A549 (cell line): ENCODE measurements at regions not wholly inside any gene's neighbourhood (a gene's known extent, or its start where the extent isn't known, plus 50 kb on each side); places are given as distances from the start of the nearest gene placed in this dataset.

ENCODE experiments used
- ATAC-seq, 2 experiments: fragments of 200-7000 bp in 1 of 2; fragments of >200 bp in 1 of 2; cut with Nextera tagmentation in 1 of 2; cut with Tn5 transposase in 1 of 2; 3 replicates each; pipeline versions ENCODE4 v1.8.0 to v1.9.1; 2018 to 2020; ENCODE audit warnings: mild to moderate bottlenecking in 1 of 2, moderate library complexity in 1 of 2
- CTCF ChIA-PET: fragments of 300-600 bp; sonication (Branson Sonifier 250); formaldehyde crosslinking; extraction: SDS; loops from one replicate; lab custom pipeline; 2021; ENCODE audit warnings: antibody characterized with exemption, inconsistent platforms; lab: Yijun Ruan, JAX
- POLR2A ChIA-PET: fragments of 350-600 bp; formaldehyde crosslinking; extraction: SDS; loops from one replicate; lab custom pipeline; 2021; ENCODE audit warnings: antibody characterized with exemption, inconsistent platforms; lab: Yijun Ruan, JAX
- DNase-seq, 2 experiments: peaks; one replicate each; pipeline versions ENCODE4 v3.0.0 to v3.0.0-alpha.2; 2011 to 2016; ENCODE audit warnings: low read depth in 1 of 2, low spot score in 1 of 2
- FAIRE-seq: peaks from 2 replicates; lab custom pipeline; 2011; peaks lifted over from hg19 to GRCh38; lab: Jason Lieb, UNC
- H3K27ac ChIP-seq, 2 experiments: fragments of >200 bp; sonication (Bioruptor Twin); formaldehyde crosslinking; 3 replicates each; pipeline ENCODE4 v1.5.1; 2016 to 2017
- H3K4me1 ChIP-seq: fragments of >200 bp; sonication (Bioruptor Twin); formaldehyde crosslinking; 3 replicates; pipeline ENCODE4 v1.6.1; 2016
- H3K4me2 ChIP-seq: fragments of >200 bp; sonication (Bioruptor Twin); formaldehyde crosslinking; 3 replicates; pipeline ENCODE4 v1.6.1; 2016
- H3K4me3 ChIP-seq: fragments of >200 bp; sonication (Bioruptor Twin); formaldehyde crosslinking; 3 replicates; pipeline ENCODE4 v1.5.1; 2016
- H3K9me3 ChIP-seq: fragments of >200 bp; sonication (Bioruptor Twin); formaldehyde crosslinking; 3 replicates; pipeline ENCODE4 v1.6.1; 2016
- BHLHE40 ChIP-seq: IDR thresholded peaks from 2 replicates; pipeline ENCODE4 v1.6.1; 2012; ENCODE audit warnings: low read depth, low read length, inconsistent platforms
- CBX2 ChIP-seq: fragments of 200-600 bp; sonication (generic); IDR thresholded peaks from 2 replicates; pipeline ENCODE4 v1.6.1; 2016; ENCODE audit warnings: low read depth, mild to moderate bottlenecking, borderline replicate concordance
- CBX8 ChIP-seq: fragments of 200-600 bp; sonication (generic); IDR thresholded peaks from 2 replicates; pipeline ENCODE4 v1.6.1; 2016
- CHD2 ChIP-seq: fragments of 150-350 bp; IDR thresholded peaks from 2 replicates; pipeline ENCODE4 v1.6.1; 2014; ENCODE audit warnings: low read length; ENCODE audit not compliant: partially characterized antibody
- CHD4 ChIP-seq: fragments of 200-600 bp; sonication (generic); IDR thresholded peaks from 2 replicates; pipeline ENCODE4 v1.6.1; 2016; ENCODE audit warnings: antibody characterized with exemption, mild to moderate bottlenecking, borderline replicate concordance
- EHMT2 ChIP-seq: fragments of 200-600 bp; sonication (generic); IDR thresholded peaks from 2 replicates; pipeline ENCODE4 v1.6.1; 2016; ENCODE audit warnings: antibody characterized with exemption, low read depth, mild to moderate bottlenecking, moderate library complexity
- ELK1 ChIP-seq: fragments of 150-350 bp; IDR thresholded peaks from 2 replicates; pipeline ENCODE4 v1.6.1; 2014; ENCODE audit warnings: low read depth, mild to moderate bottlenecking, low read length
- FOSB ChIP-seq: fragments of 250-450 bp; sonication (Bioruptor Pico); IDR thresholded peaks from 2 replicates; pipeline ENCODE4 v1.5.0; 2020; ENCODE audit warnings: mild to moderate bottlenecking, moderate library complexity
- FOSL2 ChIP-seq, 2 experiments: fragments of 450-650 bp in 1 of 2; fragments of >200 bp in 1 of 2; sonication (Bioruptor Twin) in 1 of 2; formaldehyde crosslinking; IDR thresholded peaks; 2 replicates each; pipeline versions ENCODE4 v1.5.0 to v1.6.1; 2016 to 2020; ENCODE audit warnings: mild to moderate bottlenecking in 1 of 2, moderate library complexity in 1 of 2
- HDAC2 ChIP-seq: fragments of 200-600 bp; sonication (generic); IDR thresholded peaks from 2 replicates; pipeline ENCODE4 v1.6.1; 2016
- HEYL ChIP-seq: fragments of 250-450 bp; sonication (Bioruptor Pico); IDR thresholded peaks from 2 replicates; pipeline ENCODE4 v1.8.0; 2021; ENCODE audit warnings: mild to moderate bottlenecking, moderate library complexity
- HMGXB4 ChIP-seq: fragments of 250-450 bp; sonication (Bioruptor Pico); IDR thresholded peaks from 2 replicates; pipeline ENCODE4 v1.5.0; 2021; ENCODE audit warnings: mild to moderate bottlenecking, moderate library complexity, borderline replicate concordance
- HOXA7 ChIP-seq: fragments of 250-450 bp; sonication (Bioruptor Pico); IDR thresholded peaks from 2 replicates; pipeline ENCODE4 v1.5.0; 2020; ENCODE audit warnings: mild to moderate bottlenecking, moderate library complexity
- HOXB13 ChIP-seq: fragments of 250-450 bp; sonication (Bioruptor Pico); IDR thresholded peaks from 2 replicates; pipeline ENCODE4 v1.5.0; 2020; ENCODE audit warnings: low read depth, mild to moderate bottlenecking, moderate library complexity
- HOXB5 ChIP-seq: fragments of 250-450 bp; sonication (Bioruptor Pico); IDR thresholded peaks from 2 replicates; pipeline ENCODE4 v1.5.0; 2020; ENCODE audit warnings: mild to moderate bottlenecking, moderate library complexity
- MAFK ChIP-seq: fragments of 450-650 bp; IDR thresholded peaks from 2 replicates; pipeline ENCODE4 v1.6.1; 2014; ENCODE audit not compliant: partially characterized antibody
- MAX ChIP-seq: IDR thresholded peaks from 2 replicates; pipeline ENCODE4 v1.6.1; 2012
- NR3C1 ChIP-seq: fragments of >200 bp; sonication (Bioruptor Twin); formaldehyde crosslinking; IDR thresholded peaks from 3 replicates; pipeline ENCODE4 v1.6.1; 2017
- RAD21 ChIP-seq, 2 experiments: fragments of >200 bp in 1 of 2; sonication (Bioruptor Twin) in 1 of 2; formaldehyde crosslinking in 1 of 2; IDR thresholded peaks in 1 of 2; conservative IDR thresholded peaks in 1 of 2; 2 replicates in 1 of 2; 3 replicates in 1 of 2; pipeline ENCODE4 v1.6.1; 2012 to 2018; ENCODE audit warnings: inconsistent platforms in 1 of 2
- RCOR1 ChIP-seq: fragments of 150-350 bp; IDR thresholded peaks from 2 replicates; pipeline ENCODE4 v1.6.1; 2014; ENCODE audit warnings: antibody characterized with exemption, low read length, low read depth
- RNF2 ChIP-seq: fragments of 200-600 bp; sonication (generic); IDR thresholded peaks from 2 replicates; pipeline ENCODE4 v1.6.1; 2016; ENCODE audit warnings: low read depth, mild to moderate bottlenecking, antibody characterized with exemption, moderate library complexity, borderline replicate concordance
- SREBF2 ChIP-seq: fragments of 450-650 bp; IDR thresholded peaks from 2 replicates; pipeline ENCODE4 v1.6.1; 2014; ENCODE audit warnings: mild to moderate bottlenecking, moderate library complexity
- TFCP2L1 ChIP-seq: fragments of 250-450 bp; sonication (Bioruptor Pico); IDR thresholded peaks from 2 replicates; pipeline ENCODE4 v1.5.0; 2021; ENCODE audit warnings: mild to moderate bottlenecking
- TP53 ChIP-seq: fragments of 250-450 bp; sonication (Bioruptor Pico); IDR thresholded peaks from 2 replicates; pipeline ENCODE4 v1.5.0; 2021; ENCODE audit warnings: mild to moderate bottlenecking, moderate library complexity
- ZFP36 ChIP-seq: fragments of 450-650 bp; IDR thresholded peaks from 2 replicates; pipeline ENCODE4 v1.6.1; 2014; ENCODE audit warnings: borderline replicate concordance; ENCODE audit not compliant: partially characterized antibody
- WGBS: methylation state at CpG from one replicate; pipeline ENCODE4 v1.1.6; 2017; ENCODE audit errors: missing lambda C conversion rate; 5-methylcytosine and 5-hydroxymethylcytosine counted together
- TF ChIP-seq, protein P1 (sequence below): IDR thresholded peaks from 2 replicates; pipeline ENCODE4 v1.6.1; 2012; ENCODE audit warnings: low read depth, borderline replicate concordance
- TF ChIP-seq, protein P2 (sequence below): fragments of >200 bp; sonication (Bioruptor Twin); formaldehyde crosslinking; IDR thresholded peaks from 2 replicates; pipeline ENCODE4 v1.6.1; 2016

DNA sequence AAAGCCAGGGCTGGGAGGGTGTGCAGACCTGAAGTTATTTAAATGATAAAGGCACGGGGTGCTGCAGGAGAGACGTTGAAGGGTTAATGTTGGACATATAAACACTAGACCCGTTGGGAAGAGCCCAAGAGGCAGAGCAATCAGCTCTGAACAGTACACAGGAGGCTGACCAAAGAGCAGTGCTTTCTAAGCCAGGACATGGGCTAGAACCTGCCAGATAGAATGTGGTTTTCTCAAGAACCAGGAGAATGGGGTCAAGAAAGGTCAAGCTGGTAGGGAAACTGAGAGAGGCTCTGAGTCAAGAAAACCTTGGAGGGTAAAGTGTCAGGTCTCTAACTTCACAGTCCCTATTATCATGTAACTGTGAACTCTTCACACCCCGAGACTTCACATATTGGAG, 143.2 kb upstream of the EEA1 start:
- ChIA-PET CTCF (interaction anchor here (1.2 kb wide), 1 partner anchor 10 kb away, joined by 3 read pairs; no protein-coding TSS in a partner anchor), POLR2A (no interaction called here)
- no peak for DNase-seq
- Histone ChIP-seq H3K4me1 (no peaks in the 10 kb centered on the region), H3K4me3 (no peak overlapping the region), H3K27ac (no peak overlapping the region), H3K4me2 (no peak overlapping the region), H3K9me3 (no peaks in the 10 kb centered on the region)
- WGBS, result 33% methylated on average over 4 of the region's 4 CpGs
- TF ChIP-seq HDAC2 (no peak), CBX8 (no peak), SREBF2 (no peak), HOXB13 (CRISPR knock-in tag) (no peak), HOXA7 (CRISPR knock-in tag) (no peak), CBX2 (no peak), RAD21 (conservative IDR thresholded peaks at IDR 0.05 in 1 of 2, IDR thresholded peaks at IDR 0.05 in 1 of 2) (no peak), BHLHE40 (no peak), RCOR1 (no peak), EHMT2 (no peak), NR3C1 (no peak), HOXB5 (CRISPR knock-in tag) (no peak), ELK1 (no peak), MAFK (no peak)
- no peak for ATAC-seq
- FAIRE-seq, result no peak

- ChIA-PET CTCF (interaction anchor here (1.2 kb wide), 1 partner anchor 9 kb away, joined by 3 read pairs; no protein-coding TSS in a partner anchor), POLR2A (no interaction called here)
- no peak overlapping the region for H3K4me2 ChIP-seq
- TF ChIP-seq, protein P1, sequence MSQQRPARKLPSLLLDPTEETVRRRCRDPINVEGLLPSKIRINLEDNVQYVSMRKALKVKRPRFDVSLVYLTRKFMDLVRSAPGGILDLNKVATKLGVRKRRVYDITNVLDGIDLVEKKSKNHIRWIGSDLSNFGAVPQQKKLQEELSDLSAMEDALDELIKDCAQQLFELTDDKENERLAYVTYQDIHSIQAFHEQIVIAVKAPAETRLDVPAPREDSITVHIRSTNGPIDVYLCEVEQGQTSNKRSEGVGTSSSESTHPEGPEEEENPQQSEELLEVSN, result no peak
- TF ChIP-seq CHD2, result no peak
- TF ChIP-seq FOSL2 (IDR thresholded peaks at IDR 0.05), result no peak
- TF ChIP-seq FOSL2 (CRISPR knock-in tag; IDR thresholded peaks at IDR 0.05), result no peak
- no peak for TF ChIP-seq TFCP2L1 (CRISPR knock-in tag)
- TF ChIP-seq CBX2, result no peak
- no peak for TF ChIP-seq TP53 (CRISPR knock-in tag)
- H3K27ac ChIP-seq, result no peak overlapping the region
- ATAC-seq (no peak), FAIRE-seq (no peak), DNase-seq (no peak)
- H3K9me3 ChIP-seq, result no peaks in the 10 kb centered on the region
- H3K4me1 ChIP-seq, result no peaks in the 10 kb centered on the region
- 19% methylated on average over 4 of the region's 4 CpGs for WGBS
- H3K4me3 ChIP-seq, result no peak overlapping the region
Observed at GRCh38 chr12:93073324-93073723, 144.2 kb upstream of the EEA1 start.

DNA sequence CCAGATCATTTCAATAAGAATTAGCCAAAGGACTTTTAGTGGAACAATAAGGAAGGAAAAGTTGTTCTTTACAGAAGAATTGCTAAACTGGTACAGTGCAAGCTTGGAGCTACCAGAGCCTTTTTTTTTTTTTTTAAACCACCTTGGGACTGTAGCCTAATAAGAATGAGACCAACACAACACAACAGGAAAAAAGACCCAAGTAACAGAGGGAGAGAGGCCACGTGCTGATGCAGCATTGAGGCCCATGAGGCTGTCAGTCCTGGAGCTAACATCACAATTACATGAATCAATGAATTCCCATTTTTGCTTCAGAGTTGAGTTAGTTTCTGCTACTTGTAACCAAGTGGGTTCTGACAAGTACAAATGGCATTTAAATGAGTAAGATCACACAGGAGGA, 149.0 kb upstream of the EEA1 start:
- no peaks in the 10 kb centered on the region for H3K9me3 ChIP-seq
- no peaks in the 10 kb centered on the region for H3K4me1 ChIP-seq
- no peak for DNase-seq
- WGBS, result 8% methylated on average over 1 of the region's 1 CpG
- H3K4me3 ChIP-seq, result no peak overlapping the region
- POLR2A ChIA-PET, result no interaction called here
- TF ChIP-seq FOSL2 (IDR thresholded peaks at IDR 0.05) (no peak), FOSL2 (CRISPR knock-in tag; IDR thresholded peaks at IDR 0.05) (no peak), SREBF2 (no peak), ZFP36 (no peak), RNF2 (no peak), HOXB13 (CRISPR knock-in tag) (no peak), BHLHE40 (no peak), MAFK (no peak), CHD4 (no peak), FOSB (no peak), HMGXB4 (CRISPR knock-in tag) (no peak), CBX8 (no peak), HEYL (CRISPR knock-in tag) (no peak), NR3C1 (no peak), MAX (no peak), HOXA7 (CRISPR knock-in tag) (no peak), TFCP2L1 (CRISPR knock-in tag) (no peak), HOXB5 (CRISPR knock-in tag) (no peak), ELK1 (no peak), HDAC2 (no peak)
- TF ChIP-seq, protein P2, sequence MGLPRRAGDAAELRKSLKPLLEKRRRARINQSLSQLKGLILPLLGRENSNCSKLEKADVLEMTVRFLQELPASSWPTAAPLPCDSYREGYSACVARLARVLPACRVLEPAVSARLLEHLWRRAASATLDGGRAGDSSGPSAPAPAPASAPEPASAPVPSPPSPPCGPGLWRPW, result no peak
- TF ChIP-seq, all 56 proteins: peak for 0
- CTCF ChIA-PET, result interaction anchor here (0.6 to 1.8 kb wide), 3 partner anchors 8 to 319 kb away, joined by 3 to 4 read pairs (median 4); no protein-coding TSS in a partner anchor
- H3K27ac ChIP-seq, result no peak overlapping the region
- ATAC-seq (no peak), FAIRE-seq (no peak)
- H3K4me2 ChIP-seq, result no peak overlapping the region
